ENCODE measurements at regions not wholly inside any gene's neighbourhood (a gene's known extent, or its start where the extent isn't known, plus 50 kb on each side); places are given as distances from the start of the nearest gene placed in this dataset.

- no peak overlapping the region for H2AK9ac ChIP-seq (replicated peaks; ENCODE audit: low read depth, low read length, poor library complexity)
- no peak overlapping the region for H3K14ac ChIP-seq (replicated peaks; ENCODE audit: low read depth, low read length)
- BruUV-seq (replicated peaks): no TSS peak
- H2AFZ ChIP-seq (replicated peaks; ENCODE audit: low read length, poor library complexity): no peak overlapping the region
- no peaks in the 10 kb centered on the region for H4K20me1 ChIP-seq (ENCODE audit: insufficient read depth, low read length)
- dilution Hi-C loops (cut with HindIII; ENCODE audit: low sequenced_read_pairs, unreplicated experiment): no loop called here
- no peak overlapping the region for H3K56ac ChIP-seq (ENCODE audit: extremely low read depth, insufficient read depth, low read length)
- no peak overlapping the region for H4K8ac ChIP-seq (ENCODE audit: low read depth in 2 of 2, low read length in 2 of 2)
- H3K27me3 ChIP-seq (ENCODE audit: control insufficient read depth, insufficient read depth, low read length): peaks cover 6% of the 10 kb centered on the region; the same call in 1 of the 2 replicates
- intact Hi-C loops (cut with micrococcal nuclease): no loop called here
- no peak for DNase-seq
- CTCF ChIA-PET: no interaction called here
- H2AK5ac ChIP-seq (ENCODE audit: low read depth, low read length): no peak overlapping the region
- WGBS, 2 experiments (ENCODE audit: extremely low coverage in 2 of 2, insufficient read length in 1 of 2): no CpG with 5 or more reads among the region's 3 CpGs
- H3K9me1 ChIP-seq (ENCODE audit: insufficient read depth, low read length): no peaks in the 10 kb centered on the region
- H3K9ac ChIP-seq (ENCODE audit: low read depth, low read length): no peak overlapping the region
- H2BK5ac ChIP-seq (ENCODE audit: low read depth, low read length, poor library complexity, severe bottlenecking): no peak overlapping the region
- no peak overlapping the region for H3K4ac ChIP-seq (ENCODE audit: low read depth, low read length)
- H3K18ac ChIP-seq (ENCODE audit: low read depth, low read length): no peak overlapping the region
- H3K23ac ChIP-seq (ENCODE audit: low read depth, low read length): no peak overlapping the region
- H3K4me2 ChIP-seq (ENCODE audit: low read depth, low read length): no peak overlapping the region
- H4K91ac ChIP-seq (ENCODE audit: insufficient read depth, low read depth, low read length): no peak overlapping the region
- H3K4me1 ChIP-seq (ENCODE audit: control insufficient read depth, insufficient read depth, low read length): no peaks in the 10 kb centered on the region
- no peaks in the 10 kb centered on the region for H3K79me1 ChIP-seq (ENCODE audit: low read depth in 1 of 2, low read length in 2 of 2)
- H3K4me3 ChIP-seq (ENCODE audit: insufficient read depth, low read depth, low read length): no peak overlapping the region
- H3K36me3 ChIP-seq (ENCODE audit: control insufficient read depth, insufficient read depth, low read length): no peaks in the 10 kb centered on the region
- no peak overlapping the region for H3K27ac ChIP-seq (ENCODE audit: insufficient read depth, low read length)
- in situ Hi-C loops (cut with MboI; ENCODE audit: low sequenced_read_pairs): no loop called here
- H2BK15ac ChIP-seq (ENCODE audit: low read depth, low read length): no peak overlapping the region
- no peak for ATAC-seq (ENCODE audit: low read depth)
- no peaks in the 10 kb centered on the region; the same call in 1 of the 2 replicates for H3K9me3 ChIP-seq (ENCODE audit: control insufficient read depth, insufficient read depth, low read length)
- no peak overlapping the region for H2BK20ac ChIP-seq (ENCODE audit: low read depth, low read length)
- POLR2A ChIA-PET (ENCODE audit: unreplicated experiment): interaction anchor here (0.5 kb wide), 1 partner anchor 1598 kb away, joined by 3 read pairs; no protein-coding TSS in a partner anchor
- no peak overlapping the region for H2BK120ac ChIP-seq (ENCODE audit: low read depth, low read length)
- TF ChIP-seq RCOR1 (IDR thresholded peaks at IDR 0.05; ENCODE audit: insufficient replicate concordance, low read length) (no peak), FOS (IDR thresholded peaks at IDR 0.05; ENCODE audit: low read depth, low read length) (no peak), NFE2L2 (IDR thresholded peaks at IDR 0.05; ENCODE audit: low read depth, low read length) (no peak), MAFK (IDR thresholded peaks at IDR 0.05; ENCODE audit: low read depth, low read length) (no peak), SMC3 (IDR thresholded peaks at IDR 0.05; ENCODE audit: low read depth, low read length) (no peak), CTCF (conservative IDR thresholded peaks at IDR 0.05; ENCODE audit: low read depth, low read length) (no peak), POLR2A (IDR thresholded peaks at IDR 0.05; ENCODE audit: low read depth, low read length) (no peak), ELK1 (IDR thresholded peaks at IDR 0.05; ENCODE audit: borderline replicate concordance, low read depth, low read length) (no peak)
- H4K5ac ChIP-seq (ENCODE audit: low read depth, low read length): no peak overlapping the region
These were observed 79.0 kb upstream of the CST7 start for GRCh38 chr20:24870057-24870456.
